ENCODE measurements at regions not wholly inside any gene's neighbourhood (a gene's known extent, or its start where the extent isn't known, plus 50 kb on each side); places are given as distances from the start of the nearest gene placed in this dataset.

GRCh38 chr20:6582449-6582848 is 185.0 kb upstream of the BMP2 start:
- TF ChIP-seq ZBTB33 (IDR thresholded peaks at IDR 0.05) (no peak), CTCF (IDR thresholded peaks at IDR 0.05; ENCODE audit: low read depth, low read length, missing input control) (no peak), REST (IDR thresholded peaks at IDR 0.05) (no peak), SP1 (IDR thresholded peaks at IDR 0.05) (no peak), JUND (IDR thresholded peaks at IDR 0.05) (no peak), FOXA1 (IDR thresholded peaks at IDR 0.05) (no peak), YY1 (IDR thresholded peaks at IDR 0.05) (no peak), NR2F2 (IDR thresholded peaks at IDR 0.05) (no peak)
